Mesendoderm (in vitro differentiated cells): ENCODE measurements at regions not wholly inside any gene's neighbourhood (a gene's known extent, or its start where the extent isn't known, plus 50 kb on each side); places are given as distances from the start of the nearest gene placed in this dataset.

ENCODE experiments used
- DNase-seq: peaks from one replicate; pipeline ENCODE4 v3.0.0; 2013
- H2AK5ac ChIP-seq: 2 replicates; pipeline ENCODE4 v1.6.1; 2013; ENCODE audit warnings: low read length, inconsistent platforms
- H2BK120ac ChIP-seq: 2 replicates; pipeline ENCODE4 v1.6.1; 2013; ENCODE audit warnings: low read depth, mild to moderate bottlenecking, low read length, moderate library complexity, mixed read lengths
- H2BK15ac ChIP-seq: replicated peaks from 2 replicates; pipeline ENCODE4 v1.6.1; 2013; ENCODE audit warnings: low read depth, mild to moderate bottlenecking, moderate library complexity
- H2BK5ac ChIP-seq: 2 replicates; pipeline ENCODE4 v1.6.1; 2013; ENCODE audit warnings: low read length, inconsistent platforms
- H3K18ac ChIP-seq: 2 replicates; pipeline ENCODE4 v1.6.1; 2013; ENCODE audit warnings: mild to moderate bottlenecking, low read length, mixed read lengths
- H3K23ac ChIP-seq: one replicate; pipeline ENCODE4 v1.6.1; 2013; ENCODE audit warnings: low read length
- H3K27ac ChIP-seq: 2 replicates; pipeline ENCODE4 v1.5.1; 2013; ENCODE audit warnings: low read depth, mild to moderate bottlenecking, inconsistent platforms, low read length, moderate library complexity
- H3K27me3 ChIP-seq: 2 replicates; pipeline ENCODE4 v1.6.1; 2013; ENCODE audit warnings: low read length, control low read depth, mild to moderate bottlenecking, inconsistent platforms; ENCODE audit not compliant: insufficient read depth, poor library complexity
- H3K36me3 ChIP-seq: 2 replicates; pipeline ENCODE4 v1.6.1; 2013; ENCODE audit warnings: low read length, inconsistent platforms; ENCODE audit not compliant: control insufficient read depth, insufficient read depth
- H3K4ac ChIP-seq: one replicate; pipeline ENCODE4 v1.6.1; 2013; ENCODE audit warnings: low read depth, mild to moderate bottlenecking, low read length, moderate library complexity
- H3K4me1 ChIP-seq: 2 replicates; pipeline ENCODE4 v1.6.1; 2013; ENCODE audit warnings: low read depth, low read length, inconsistent platforms; ENCODE audit not compliant: control insufficient read depth
- H3K4me2 ChIP-seq: 2 replicates; pipeline ENCODE4 v1.6.1; 2013; ENCODE audit warnings: low read length
- H3K4me3 ChIP-seq: 2 replicates; pipeline ENCODE4 v1.5.1; 2013; ENCODE audit warnings: mild to moderate bottlenecking, low read length
- H3K56ac ChIP-seq: one replicate; pipeline ENCODE4 v1.6.1; 2013; ENCODE audit warnings: low read length
- H3K79me1 ChIP-seq: 2 replicates; pipeline ENCODE4 v1.6.1; 2013; ENCODE audit warnings: low read length, inconsistent platforms
- H3K79me2 ChIP-seq: 2 replicates; pipeline ENCODE4 v1.6.1; 2013; ENCODE audit warnings: mild to moderate bottlenecking, low read length; ENCODE audit not compliant: control insufficient read depth, insufficient read depth
- H3K9ac ChIP-seq: 2 replicates; pipeline ENCODE4 v1.6.1; 2013; ENCODE audit warnings: low read length, inconsistent platforms
- H4K5ac ChIP-seq: one replicate; pipeline ENCODE4 v1.6.1; 2013; ENCODE audit warnings: low read length
- H4K8ac ChIP-seq: one replicate; pipeline ENCODE4 v1.6.1; 2013; ENCODE audit warnings: low read depth, mild to moderate bottlenecking, control low read depth, low read length, moderate library complexity
- WGBS: extraction: QIAGEN DNeasy Blood & Tissue Kit; methylation state at CpG from one replicate; pipeline ENCODE4 v1.1.7; 2013; ENCODE audit warnings: low lambda C conversion rate, missing lambda C conversion rate; ENCODE audit not compliant: insufficient coverage; ENCODE audit errors: extremely low coverage; 5-methylcytosine and 5-hydroxymethylcytosine counted together

GRCh38 chrX:69263251-69263820, 98.1 kb upstream of the PJA1 start:
- no peak overlapping the region for H4K8ac ChIP-seq
- H3K9ac ChIP-seq, result no peak overlapping the region
- H2AK5ac ChIP-seq, result no peak overlapping the region
- no peak overlapping the region for H3K27ac ChIP-seq
- H3K4me2 ChIP-seq, result no peak overlapping the region
- DNase-seq, result no peak
- no peak overlapping the region for H4K5ac ChIP-seq
- H3K18ac ChIP-seq, result no peak overlapping the region
- H2BK120ac ChIP-seq, result no peak overlapping the region
- H3K4ac ChIP-seq, result no peak overlapping the region
- peaks cover 21% of the 10 kb centered on the region for H3K27me3 ChIP-seq
- no CpG with 5 or more reads among the region's 3 CpGs for WGBS
- H3K4me1 ChIP-seq, result no peaks in the 10 kb centered on the region
- no peak overlapping the region for H3K23ac ChIP-seq
- H3K4me3 ChIP-seq, result no peak overlapping the region
- no peaks in the 10 kb centered on the region for H3K79me2 ChIP-seq
- no peak overlapping the region for H3K56ac ChIP-seq
- H2BK5ac ChIP-seq, result no peak overlapping the region
- H2BK15ac ChIP-seq, result no peak overlapping the region
- H3K36me3 ChIP-seq, result no peaks in the 10 kb centered on the region
- no peaks in the 10 kb centered on the region for H3K79me1 ChIP-seq

- H3K4ac ChIP-seq, result no peak overlapping the region
- no peak overlapping the region for H2BK15ac ChIP-seq
- no peak overlapping the region for H4K8ac ChIP-seq
- H2BK120ac ChIP-seq, result no peak overlapping the region
- H3K79me2 ChIP-seq, result no peaks in the 10 kb centered on the region
- H3K4me1 ChIP-seq, result no peaks in the 10 kb centered on the region
- no peaks in the 10 kb centered on the region for H3K36me3 ChIP-seq
- no peak overlapping the region for H4K5ac ChIP-seq
- no peak for DNase-seq
- no peak overlapping the region for H3K9ac ChIP-seq
- peaks cover 21% of the 10 kb centered on the region for H3K27me3 ChIP-seq
- H3K23ac ChIP-seq, result no peak overlapping the region
- no peak overlapping the region for H2AK5ac ChIP-seq
- no peak overlapping the region for H3K4me2 ChIP-seq
- no CpG with 5 or more reads among the region's 12 CpGs for WGBS
- H3K79me1 ChIP-seq, result no peaks in the 10 kb centered on the region
- no peak overlapping the region for H3K18ac ChIP-seq
- no peak overlapping the region for H2BK5ac ChIP-seq
- H3K56ac ChIP-seq, result no peak overlapping the region
- no peak overlapping the region for H3K4me3 ChIP-seq
- H3K27ac ChIP-seq, result no peak overlapping the region
Observed at GRCh38 chrX:69262036-69262936, 97.0 kb upstream of the PJA1 start.

GRCh38 chrX:69260169-69260568, 94.9 kb upstream of the PJA1 start:
- Histone ChIP-seq H3K79me1 (no peaks in the 10 kb centered on the region), H3K27me3 (peaks cover 13% of the 10 kb centered on the region)
- WGBS, result no CpG with 5 or more reads among the region's 2 CpGs

GRCh38 chrX:69258893-69259292, 93.6 kb upstream of the PJA1 start:
- DNase-seq, result no peak

More at GRCh38 chrX:69260169-69260568, 94.9 kb upstream of the PJA1 start:
- Histone ChIP-seq H3K9ac (no peak overlapping the region), H3K36me3 (no peaks in the 10 kb centered on the region), H2BK120ac (no peak overlapping the region), H3K4me2 (no peak overlapping the region), H4K5ac (no peak overlapping the region), H3K23ac (no peak overlapping the region), H2BK15ac (no peak overlapping the region), H3K4me3 (no peak overlapping the region), H3K4me1 (no peaks in the 10 kb centered on the region), H3K79me2 (no peaks in the 10 kb centered on the region), H3K27ac (no peak overlapping the region), H3K56ac (no peak overlapping the region), H4K8ac (no peak overlapping the region), H2BK5ac (no peak overlapping the region), H3K4ac (no peak overlapping the region), H2AK5ac (no peak overlapping the region), H3K18ac (no peak overlapping the region)
- no peak for DNase-seq

GRCh38 chrX:69257499-69258127, 92.4 kb upstream of the PJA1 start:
- no peak overlapping the region for H3K23ac ChIP-seq
- H3K36me3 ChIP-seq, result no peaks in the 10 kb centered on the region
- H2AK5ac ChIP-seq, result no peak overlapping the region
- H3K79me1 ChIP-seq, result no peaks in the 10 kb centered on the region
- no peak overlapping the region for H4K8ac ChIP-seq
- H3K27me3 ChIP-seq, result peaks cover 3% of the 10 kb centered on the region
- H3K56ac ChIP-seq, result no peak overlapping the region
- H3K27ac ChIP-seq, result no peak overlapping the region
- H4K5ac ChIP-seq, result no peak overlapping the region
- no peak overlapping the region for H2BK15ac ChIP-seq
- no CpG with 5 or more reads among the region's 5 CpGs for WGBS
- H3K4me3 ChIP-seq, result no peak overlapping the region
- no peak overlapping the region for H3K4me2 ChIP-seq
- DNase-seq, result no peak
- no peaks in the 10 kb centered on the region for H3K79me2 ChIP-seq
- H2BK5ac ChIP-seq, result no peak overlapping the region
- H3K4me1 ChIP-seq, result no peaks in the 10 kb centered on the region
- H2BK120ac ChIP-seq, result no peak overlapping the region
- H3K4ac ChIP-seq, result no peak overlapping the region
- H3K18ac ChIP-seq, result no peak overlapping the region
- no peak overlapping the region for H3K9ac ChIP-seq

More at GRCh38 chrX:69258893-69259292, 93.6 kb upstream of the PJA1 start:
- no peak overlapping the region for H2AK5ac ChIP-seq
- H3K27me3 ChIP-seq, result peaks cover 13% of the 10 kb centered on the region
- no peak overlapping the region for H4K8ac ChIP-seq
- no peak overlapping the region for H4K5ac ChIP-seq
- H3K56ac ChIP-seq, result no peak overlapping the region
- H3K79me1 ChIP-seq, result no peaks in the 10 kb centered on the region
- H3K4me3 ChIP-seq, result no peak overlapping the region
- H3K18ac ChIP-seq, result no peak overlapping the region
- no peak overlapping the region for H2BK15ac ChIP-seq
- no peaks in the 10 kb centered on the region for H3K4me1 ChIP-seq
- no peaks in the 10 kb centered on the region for H3K79me2 ChIP-seq
- no peak overlapping the region for H3K27ac ChIP-seq
- no CpG with 5 or more reads among the region's 4 CpGs for WGBS
- no peak overlapping the region for H3K9ac ChIP-seq
- no peak overlapping the region for H2BK120ac ChIP-seq
- no peak overlapping the region for H3K4me2 ChIP-seq
- no peak overlapping the region for H2BK5ac ChIP-seq
- no peak overlapping the region for H3K4ac ChIP-seq
- H3K23ac ChIP-seq, result no peak overlapping the region
- H3K36me3 ChIP-seq, result no peaks in the 10 kb centered on the region
